Astrocyte (in vitro differentiated cells and primary cell): ENCODE measurements at regions not wholly inside any gene's neighbourhood (a gene's known extent, or its start where the extent isn't known, plus 50 kb on each side); places are given as distances from the start of the nearest gene placed in this dataset.

Source experiments
- CTCF ChIP-seq: IDR thresholded peaks from 2 replicates; pipeline ENCODE4 v1.5.1; 2011; ENCODE audit warnings: low read depth, mild to moderate bottlenecking, inconsistent platforms, low read length, moderate library complexity; ENCODE audit not compliant: insufficient read depth
- EZH2 ChIP-seq: IDR thresholded peaks from 2 replicates; pipeline ENCODE4 v1.6.1; 2012; ENCODE audit warnings: mild to moderate bottlenecking, low read length, inconsistent platforms; ENCODE audit not compliant: insufficient read depth

GRCh38 chr1:219121679-219122078, 52.0 kb upstream of the LYPLAL1 start:
- TF ChIP-seq CTCF = no peak
- no peak for TF ChIP-seq EZH2
